ENCODE measurements at regions not wholly inside any gene's neighbourhood (a gene's known extent, or its start where the extent isn't known, plus 50 kb on each side); places are given as distances from the start of the nearest gene placed in this dataset.

DNA sequence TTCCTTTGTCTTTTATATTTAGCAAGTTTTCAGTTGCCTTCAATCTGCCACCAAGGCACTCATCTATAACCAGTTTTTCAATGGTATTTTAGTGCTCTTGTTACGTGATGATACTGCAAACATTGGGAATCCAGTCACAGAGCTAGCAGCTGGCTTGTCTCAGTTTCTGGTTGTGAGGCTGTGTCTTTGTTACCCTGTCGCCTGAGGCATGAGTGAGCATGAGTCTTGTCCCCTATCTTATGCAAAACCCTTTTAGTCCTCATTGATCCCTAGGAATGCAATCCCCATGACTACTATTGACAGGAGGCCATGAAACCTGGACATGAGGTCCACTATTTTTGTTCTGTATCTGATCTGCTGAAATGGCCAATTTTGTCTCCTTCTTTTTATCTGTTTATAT is 391.0 kb downstream of the LMO7 start:
- no peak overlapping the region for H3K4me3 ChIP-seq (ENCODE audit: low read depth in 2 of 2, low read length in 2 of 2)
- DNase-seq (ENCODE audit: low read depth, low spot score): no peak
- H3K9me3 ChIP-seq (ENCODE audit: control insufficient read depth, insufficient read depth, low read depth, low read length): no peaks in the 10 kb centered on the region
- BruUV-seq (replicated peaks): no TSS peak
- no peaks in the 10 kb centered on the region for H3K4me1 ChIP-seq (ENCODE audit: control insufficient read depth, insufficient read depth, low read length)
- ATAC-seq: no peak
- in situ Hi-C loops (cut with HindIII; ENCODE audit: low pct_unique_long_range_greater_than_20kb, low sequenced_read_pairs): no loop called here
- H3K27me3 ChIP-seq (ENCODE audit: control insufficient read depth, insufficient read depth, low read length): no peaks in the 10 kb centered on the region
- no peak for TF ChIP-seq POLR2AphosphoS5 (IDR thresholded peaks at IDR 0.05; ENCODE audit: low read depth, low read length)
- TF ChIP-seq, protein P1, sequence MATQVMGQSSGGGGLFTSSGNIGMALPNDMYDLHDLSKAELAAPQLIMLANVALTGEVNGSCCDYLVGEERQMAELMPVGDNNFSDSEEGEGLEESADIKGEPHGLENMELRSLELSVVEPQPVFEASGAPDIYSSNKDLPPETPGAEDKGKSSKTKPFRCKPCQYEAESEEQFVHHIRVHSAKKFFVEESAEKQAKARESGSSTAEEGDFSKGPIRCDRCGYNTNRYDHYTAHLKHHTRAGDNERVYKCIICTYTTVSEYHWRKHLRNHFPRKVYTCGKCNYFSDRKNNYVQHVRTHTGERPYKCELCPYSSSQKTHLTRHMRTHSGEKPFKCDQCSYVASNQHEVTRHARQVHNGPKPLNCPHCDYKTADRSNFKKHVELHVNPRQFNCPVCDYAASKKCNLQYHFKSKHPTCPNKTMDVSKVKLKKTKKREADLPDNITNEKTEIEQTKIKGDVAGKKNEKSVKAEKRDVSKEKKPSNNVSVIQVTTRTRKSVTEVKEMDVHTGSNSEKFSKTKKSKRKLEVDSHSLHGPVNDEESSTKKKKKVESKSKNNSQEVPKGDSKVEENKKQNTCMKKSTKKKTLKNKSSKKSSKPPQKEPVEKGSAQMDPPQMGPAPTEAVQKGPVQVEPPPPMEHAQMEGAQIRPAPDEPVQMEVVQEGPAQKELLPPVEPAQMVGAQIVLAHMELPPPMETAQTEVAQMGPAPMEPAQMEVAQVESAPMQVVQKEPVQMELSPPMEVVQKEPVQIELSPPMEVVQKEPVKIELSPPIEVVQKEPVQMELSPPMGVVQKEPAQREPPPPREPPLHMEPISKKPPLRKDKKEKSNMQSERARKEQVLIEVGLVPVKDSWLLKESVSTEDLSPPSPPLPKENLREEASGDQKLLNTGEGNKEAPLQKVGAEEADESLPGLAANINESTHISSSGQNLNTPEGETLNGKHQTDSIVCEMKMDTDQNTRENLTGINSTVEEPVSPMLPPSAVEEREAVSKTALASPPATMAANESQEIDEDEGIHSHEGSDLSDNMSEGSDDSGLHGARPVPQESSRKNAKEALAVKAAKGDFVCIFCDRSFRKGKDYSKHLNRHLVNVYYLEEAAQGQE (IDR thresholded peaks at IDR 0.05; ENCODE audit: insufficient read depth in 1 of 2, low read depth in 2 of 2, low read length in 1 of 2): no peak
- TF ChIP-seq SIN3A (IDR thresholded peaks at IDR 0.05; ENCODE audit: borderline replicate concordance, insufficient read depth, low read depth, low read length): no peak
- TF ChIP-seq, protein P2, sequence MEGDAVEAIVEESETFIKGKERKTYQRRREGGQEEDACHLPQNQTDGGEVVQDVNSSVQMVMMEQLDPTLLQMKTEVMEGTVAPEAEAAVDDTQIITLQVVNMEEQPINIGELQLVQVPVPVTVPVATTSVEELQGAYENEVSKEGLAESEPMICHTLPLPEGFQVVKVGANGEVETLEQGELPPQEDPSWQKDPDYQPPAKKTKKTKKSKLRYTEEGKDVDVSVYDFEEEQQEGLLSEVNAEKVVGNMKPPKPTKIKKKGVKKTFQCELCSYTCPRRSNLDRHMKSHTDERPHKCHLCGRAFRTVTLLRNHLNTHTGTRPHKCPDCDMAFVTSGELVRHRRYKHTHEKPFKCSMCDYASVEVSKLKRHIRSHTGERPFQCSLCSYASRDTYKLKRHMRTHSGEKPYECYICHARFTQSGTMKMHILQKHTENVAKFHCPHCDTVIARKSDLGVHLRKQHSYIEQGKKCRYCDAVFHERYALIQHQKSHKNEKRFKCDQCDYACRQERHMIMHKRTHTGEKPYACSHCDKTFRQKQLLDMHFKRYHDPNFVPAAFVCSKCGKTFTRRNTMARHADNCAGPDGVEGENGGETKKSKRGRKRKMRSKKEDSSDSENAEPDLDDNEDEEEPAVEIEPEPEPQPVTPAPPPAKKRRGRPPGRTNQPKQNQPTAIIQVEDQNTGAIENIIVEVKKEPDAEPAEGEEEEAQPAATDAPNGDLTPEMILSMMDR (IDR thresholded peaks at IDR 0.05): no peak
- TF ChIP-seq TCF7L2 (IDR thresholded peaks at IDR 0.05; ENCODE audit: low read depth, low read length): no peak
- CTCF ChIA-PET: no interaction called here
- POLR2A ChIA-PET: no interaction called here
- no peaks in the 10 kb centered on the region for H3K36me3 ChIP-seq (ENCODE audit: control insufficient read depth, insufficient read depth, low read length)
- H3K27ac ChIP-seq (ENCODE audit: low read length): no peak overlapping the region
- intact Hi-C loops (cut with micrococcal nuclease; ENCODE audit: unreplicated experiment): loop anchor here (10.0 kb wide), 1 partner anchor 878 kb away; no protein-coding TSS in a partner anchor

DNA sequence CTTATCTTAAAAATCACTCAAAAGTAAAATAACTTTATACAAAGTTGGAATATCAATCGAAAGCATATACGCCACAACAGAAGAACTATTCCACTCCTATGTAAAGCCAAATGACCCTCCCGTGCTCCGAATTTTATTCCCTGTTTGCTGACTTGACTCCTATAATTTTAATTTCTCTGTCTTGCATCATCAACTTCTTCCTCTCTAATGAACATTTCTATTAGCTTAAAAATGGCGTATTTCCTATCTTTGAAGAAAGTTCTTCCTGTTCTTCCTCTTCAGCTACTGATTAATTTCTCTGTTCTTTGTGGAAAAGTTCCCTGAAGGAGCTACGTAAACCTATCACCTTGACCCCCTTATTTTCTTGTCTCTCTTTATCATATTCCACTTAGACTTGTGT is 389.3 kb downstream of the LMO7 start:
- no TSS peak for BruUV-seq (replicated peaks)
- Histone ChIP-seq H3K4me3 (ENCODE audit: low read depth in 2 of 2, low read length in 2 of 2) (no peak overlapping the region), H3K36me3 (ENCODE audit: control insufficient read depth, insufficient read depth, low read length) (no peaks in the 10 kb centered on the region), H3K9me3 (ENCODE audit: control insufficient read depth, insufficient read depth, low read depth, low read length) (no peaks in the 10 kb centered on the region), H3K27ac (ENCODE audit: low read length) (no peak overlapping the region), H3K4me1 (ENCODE audit: control insufficient read depth, insufficient read depth, low read length) (no peaks in the 10 kb centered on the region), H3K27me3 (ENCODE audit: control insufficient read depth, insufficient read depth, low read length) (no peaks in the 10 kb centered on the region)
- CTCF ChIA-PET: no interaction called here
- in situ Hi-C loops (cut with HindIII; ENCODE audit: low pct_unique_long_range_greater_than_20kb, low sequenced_read_pairs) (no loop called here), intact Hi-C loops (cut with micrococcal nuclease; ENCODE audit: unreplicated experiment) (loop anchor here (10.0 kb wide), 1 partner anchor 879 kb away; no protein-coding TSS in a partner anchor)
- POLR2A ChIA-PET: no interaction called here
- TF ChIP-seq SIN3A (IDR thresholded peaks at IDR 0.05; ENCODE audit: borderline replicate concordance, insufficient read depth, low read depth, low read length) (no peak), TCF7L2 (IDR thresholded peaks at IDR 0.05; ENCODE audit: low read depth, low read length) (no peak), POLR2AphosphoS5 (IDR thresholded peaks at IDR 0.05; ENCODE audit: low read depth, low read length) (no peak)
- TF ChIP-seq, protein P2 (IDR thresholded peaks at IDR 0.05): no peak
- TF ChIP-seq, protein P1 (IDR thresholded peaks at IDR 0.05; ENCODE audit: insufficient read depth in 1 of 2, low read depth in 2 of 2, low read length in 1 of 2): no peak
- ATAC-seq: no peak
- DNase-seq (ENCODE audit: low read depth, low spot score): no peak

Measured in Panc1 (cell line).